GM12878 (cell line): ENCODE measurements at regions not wholly inside any gene's neighbourhood (a gene's known extent, or its start where the extent isn't known, plus 50 kb on each side); places are given as distances from the start of the nearest gene placed in this dataset.

Experiments
- ATAC-seq: fragments of 200-7000 bp; cut with Tn5 transposase; 3 replicates; pipeline ENCODE4 v1.9.1; 2020; ENCODE audit warnings: mild to moderate bottlenecking, moderate library complexity
- BruUV-seq: library from RNA; stranded (reverse); fragments of 400-500 nt; replicated peaks from 2 replicates; lab custom pipeline; 2021; lab: Mats Ljungman, UMichigan
- CTCF ChIA-PET: fragments of 300-600 bp; sonication (Branson Sonifier 250); formaldehyde crosslinking; extraction: SDS; loops from one replicate; lab custom pipeline; 2021; ENCODE audit warnings: inconsistent platforms; lab: Yijun Ruan, JAX
- POLR2A ChIA-PET: fragments of 350-600 bp; formaldehyde crosslinking; extraction: SDS; loops from one replicate; lab custom pipeline; 2021; ENCODE audit warnings: inconsistent platforms; lab: Charles Lee
- RAD21 ChIA-PET: fragments of 300-600 bp; sonication (Branson Sonifier 250); formaldehyde crosslinking; loops from one replicate; lab custom pipeline; 2023; ENCODE audit warnings: antibody characterized with exemption; ENCODE audit not compliant: unreplicated experiment; lab: Charles Lee
- SMC1A ChIA-PET: fragments of 300-600 bp; sonication (Branson Sonifier 250); formaldehyde crosslinking; loops from one replicate; lab custom pipeline; 2023; ENCODE audit not compliant: unreplicated experiment, uncharacterized antibody; lab: Charles Lee
- DNase-seq: peaks from one replicate; pipeline ENCODE4 v3.0.0-alpha.2; 2011; ENCODE audit warnings: low read depth, low spot score
- FAIRE-seq: peaks from 3 replicates; lab custom pipeline; 2011; peaks lifted over from hg19 to GRCh38; lab: Jason Lieb, UNC
- H2AFZ ChIP-seq: 2 replicates; pipeline ENCODE4 v1.6.0; 2011; ENCODE audit warnings: low read depth, low read length, control low read depth; ENCODE audit not compliant: control insufficient read depth
- H3K27ac ChIP-seq: 2 replicates; pipeline ENCODE4 v1.5.1; 2011; ENCODE audit warnings: control low read depth; ENCODE audit not compliant: control insufficient read depth, insufficient read depth
- H3K27me3 ChIP-seq, 2 experiments: replicated peaks in 1 of 2; 2 replicates each; pipeline versions ENCODE4 v1.6.0 to v1.6.1; 2011; ENCODE audit warnings: low read length in 1 of 2; ENCODE audit not compliant: control insufficient read depth in 2 of 2, insufficient read depth in 2 of 2
- H3K36me3 ChIP-seq, 2 experiments: 2 replicates each; pipeline ENCODE4 v1.5.1; 2011; ENCODE audit warnings: low read length in 1 of 2; ENCODE audit not compliant: control insufficient read depth in 2 of 2, insufficient read depth in 2 of 2
- H3K4me1 ChIP-seq: 2 replicates; pipeline ENCODE4 v1.6.1; 2011; ENCODE audit warnings: mild to moderate bottlenecking, low read length, moderate library complexity, mixed read lengths; ENCODE audit not compliant: control insufficient read depth, insufficient read depth
- H3K4me2 ChIP-seq: 2 replicates; pipeline ENCODE4 v1.6.0; 2011; ENCODE audit warnings: control low read depth; ENCODE audit not compliant: control insufficient read depth, insufficient read depth
- H3K4me3 ChIP-seq: fragments of 200-600 bp; sonication (generic); 2 replicates; pipeline ENCODE4 v1.5.1; 2016
- H3K79me2 ChIP-seq: 2 replicates; pipeline ENCODE4 v1.6.0; 2011; ENCODE audit warnings: low read length; ENCODE audit not compliant: control insufficient read depth, insufficient read depth
- H3K9ac ChIP-seq: 2 replicates; pipeline ENCODE4 v1.8.0; 2011; ENCODE audit warnings: low read length, control low read depth, mixed read lengths; ENCODE audit not compliant: control insufficient read depth, insufficient read depth
- H3K9me3 ChIP-seq: replicated peaks from 3 replicates; pipeline ENCODE4 v1.5.1; 2011; ENCODE audit warnings: mild to moderate bottlenecking, low read length; ENCODE audit not compliant: control insufficient read depth, insufficient read depth
- H4K20me1 ChIP-seq: 2 replicates; pipeline ENCODE4 v1.6.0; 2011; ENCODE audit not compliant: control insufficient read depth, insufficient read depth
- PML ChIP-seq: IDR thresholded peaks from 2 replicates; pipeline ENCODE4 v1.6.1; 2012; ENCODE audit warnings: low read length, inconsistent platforms
- RUNX3 ChIP-seq: IDR thresholded peaks from 2 replicates; pipeline ENCODE4 v1.6.1; 2012; ENCODE audit warnings: low read length, inconsistent platforms
- YBX1 ChIP-seq: fragments of 450-650 bp; IDR thresholded peaks from 2 replicates; pipeline ENCODE4 v1.6.1; 2016; ENCODE audit warnings: antibody characterized with exemption
- WGBS: methylation state at CpG from one replicate; pipeline ENCODE4 v1.1.6; 2016; ENCODE audit warnings: low lambda C conversion rate; ENCODE audit not compliant: insufficient replicate concordance, insufficient coverage; ENCODE audit errors: missing lambda C conversion rate; 5-methylcytosine and 5-hydroxymethylcytosine counted together
- in situ Hi-C: fragments of 300-500 bp; cut with MboI; formaldehyde crosslinking; loops from 9 replicates; pipeline ENCODE4 v1.14.3; 2018; ENCODE audit warnings: mixed read lengths
- intact Hi-C: fragments of 100-400 bp; cut with micrococcal nuclease; formaldehyde crosslinking; loops from one replicate; pipeline ENCODE4 v1.14.2; 2022; ENCODE audit not compliant: unreplicated experiment
- TF ChIP-seq, protein P1 (sequence below): fragments of 450-650 bp; IDR thresholded peaks from 2 replicates; pipeline ENCODE4 v1.6.1; 2016; ENCODE audit warnings: mild to moderate bottlenecking
- TF ChIP-seq, protein P2 (sequence below): fragments of 450-650 bp; conservative IDR thresholded peaks from 2 replicates; pipeline ENCODE4 v1.6.1; 2017; ENCODE audit warnings: mild to moderate bottlenecking, moderate library complexity

DNA sequence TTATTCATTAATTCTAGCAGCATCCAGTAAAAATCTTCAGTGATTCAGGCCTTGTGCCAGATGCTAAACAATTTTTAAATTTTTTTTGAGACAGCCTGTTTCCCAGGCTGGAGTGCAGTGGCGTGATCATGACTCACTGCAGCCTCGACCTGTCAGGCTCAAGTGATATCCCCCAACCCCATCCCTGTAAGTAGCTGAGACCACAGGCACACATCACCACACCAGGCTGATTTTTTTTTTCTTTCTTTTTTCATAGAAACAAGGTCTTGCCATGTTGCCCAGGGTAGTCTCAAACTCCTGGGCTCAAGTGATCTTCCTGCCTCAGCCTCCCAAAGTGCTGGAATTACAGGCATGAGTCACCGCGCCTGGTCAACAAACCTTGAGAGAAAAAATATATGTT lies 705.5 kb downstream of the ARAP2 start:
- ChIA-PET SMC1A (interaction anchor here (1.1 kb wide), 1 partner anchor 18 kb away, joined by 3 read pairs; no protein-coding TSS in a partner anchor), CTCF (no interaction called here), POLR2A (interaction anchor here (0.7 kb wide), 1 partner anchor 19 kb away, joined by 3 read pairs; no protein-coding TSS in a partner anchor), RAD21 (no interaction called here)
- no peak overlapping the region for H3K4me3 ChIP-seq
- BruUV-seq, result no TSS peak
- no peak overlapping the region for H3K4me2 ChIP-seq
- intact Hi-C loops (no loop called here), in situ Hi-C loops (no loop called here)
- ATAC-seq (no peak), DNase-seq (no peak), FAIRE-seq (no peak)
- no peaks in the 10 kb centered on the region for H3K79me2 ChIP-seq
- H4K20me1 ChIP-seq, result no peaks in the 10 kb centered on the region
- H3K9ac ChIP-seq, result no peak overlapping the region
- H3K36me3 ChIP-seq, result no peaks in the 10 kb centered on the region
- 50% methylated on average over 4 of the region's 4 CpGs for WGBS
- H3K9me3 ChIP-seq, result no peaks in the 10 kb centered on the region
- TF ChIP-seq, protein P1, sequence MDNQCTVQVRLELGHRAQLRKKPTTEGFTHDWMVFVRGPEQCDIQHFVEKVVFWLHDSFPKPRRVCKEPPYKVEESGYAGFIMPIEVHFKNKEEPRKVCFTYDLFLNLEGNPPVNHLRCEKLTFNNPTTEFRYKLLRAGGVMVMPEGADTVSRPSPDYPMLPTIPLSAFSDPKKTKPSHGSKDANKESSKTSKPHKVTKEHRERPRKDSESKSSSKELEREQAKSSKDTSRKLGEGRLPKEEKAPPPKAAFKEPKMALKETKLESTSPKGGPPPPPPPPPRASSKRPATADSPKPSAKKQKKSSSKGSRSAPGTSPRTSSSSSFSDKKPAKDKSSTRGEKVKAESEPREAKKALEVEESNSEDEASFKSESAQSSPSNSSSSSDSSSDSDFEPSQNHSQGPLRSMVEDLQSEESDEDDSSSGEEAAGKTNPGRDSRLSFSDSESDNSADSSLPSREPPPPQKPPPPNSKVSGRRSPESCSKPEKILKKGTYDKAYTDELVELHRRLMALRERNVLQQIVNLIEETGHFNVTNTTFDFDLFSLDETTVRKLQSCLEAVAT, result no peak
- no peak for TF ChIP-seq YBX1
- no peak for TF ChIP-seq RUNX3
- TF ChIP-seq PML, result no peak
- TF ChIP-seq, protein P2, sequence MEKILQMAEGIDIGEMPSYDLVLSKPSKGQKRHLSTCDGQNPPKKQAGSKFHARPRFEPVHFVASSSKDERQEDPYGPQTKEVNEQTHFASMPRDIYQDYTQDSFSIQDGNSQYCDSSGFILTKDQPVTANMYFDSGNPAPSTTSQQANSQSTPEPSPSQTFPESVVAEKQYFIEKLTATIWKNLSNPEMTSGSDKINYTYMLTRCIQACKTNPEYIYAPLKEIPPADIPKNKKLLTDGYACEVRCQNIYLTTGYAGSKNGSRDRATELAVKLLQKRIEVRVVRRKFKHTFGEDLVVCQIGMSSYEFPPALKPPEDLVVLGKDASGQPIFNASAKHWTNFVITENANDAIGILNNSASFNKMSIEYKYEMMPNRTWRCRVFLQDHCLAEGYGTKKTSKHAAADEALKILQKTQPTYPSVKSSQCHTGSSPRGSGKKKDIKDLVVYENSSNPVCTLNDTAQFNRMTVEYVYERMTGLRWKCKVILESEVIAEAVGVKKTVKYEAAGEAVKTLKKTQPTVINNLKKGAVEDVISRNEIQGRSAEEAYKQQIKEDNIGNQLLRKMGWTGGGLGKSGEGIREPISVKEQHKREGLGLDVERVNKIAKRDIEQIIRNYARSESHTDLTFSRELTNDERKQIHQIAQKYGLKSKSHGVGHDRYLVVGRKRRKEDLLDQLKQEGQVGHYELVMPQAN, result no peak
- H2AFZ ChIP-seq, result no peak overlapping the region
- H3K27ac ChIP-seq, result no peak overlapping the region
- H3K4me1 ChIP-seq, result no peaks in the 10 kb centered on the region
- no peaks in the 10 kb centered on the region for H3K27me3 ChIP-seq
